Calu3 (cell line): ENCODE measurements at regions not wholly inside any gene's neighbourhood (a gene's known extent, or its start where the extent isn't known, plus 50 kb on each side); places are given as distances from the start of the nearest gene placed in this dataset.
"Not testable (repeated sequence)": the region's sequence is repeated elsewhere in the genome, so short reads cannot be mapped to it uniquely, and the experiment has no call there.

Experiments used
- BruUV-seq: library from RNA; stranded (reverse); fragments of 400-500 nt; replicated peaks from 2 replicates; lab custom pipeline; 2021; lab: Mats Ljungman, UMichigan
- CTCF ChIA-PET: fragments of 300-600 bp; sonication (Branson Sonifier 250); formaldehyde crosslinking; loops from one replicate; lab custom pipeline; 2022; ENCODE audit warnings: antibody characterized with exemption; lab: Charles Lee
- DNase-seq: peaks from one replicate; pipeline ENCODE4 v3.0.0; 2022
- H3K27ac Mint-ChIP-seq: one replicate; pipeline ENCODE4 v1.8.0; 2022; ENCODE audit warnings: mixed read lengths; ENCODE audit not compliant: unreplicated experiment
- H3K27me3 Mint-ChIP-seq: one replicate; pipeline ENCODE4 v1.8.0; 2022; ENCODE audit warnings: mixed read lengths; ENCODE audit not compliant: unreplicated experiment
- H3K36me3 Mint-ChIP-seq: one replicate; pipeline ENCODE4 v1.8.0; 2022; ENCODE audit warnings: mild to moderate bottlenecking, moderate library complexity, mixed read lengths; ENCODE audit not compliant: insufficient read depth, unreplicated experiment
- H3K4me1 Mint-ChIP-seq: one replicate; pipeline ENCODE4 v1.8.0; 2022; ENCODE audit warnings: mild to moderate bottlenecking, low read depth, mixed read lengths; ENCODE audit not compliant: unreplicated experiment
- H3K4me3 Mint-ChIP-seq: one replicate; pipeline ENCODE4 v1.8.0; 2022; ENCODE audit warnings: mild to moderate bottlenecking, low read depth, moderate library complexity, mixed read lengths; ENCODE audit not compliant: unreplicated experiment
- H3K9me3 Mint-ChIP-seq: one replicate; pipeline ENCODE4 v1.8.0; 2022; ENCODE audit warnings: low read depth, mixed read lengths; ENCODE audit not compliant: unreplicated experiment
- intact Hi-C: fragments of 100-400 bp; cut with micrococcal nuclease; formaldehyde crosslinking; loops from one replicate; pipeline ENCODE4 v1.10.0; 2022; ENCODE audit not compliant: unreplicated experiment
- TF ChIP-seq, protein P1 (sequence below): fragments of 200-600 bp; IDR thresholded peaks from one replicate; pipeline ENCODE4 v1.8.0; 2022; ENCODE audit warnings: antibody characterized with exemption; ENCODE audit not compliant: unreplicated experiment

- TF ChIP-seq, protein P1, sequence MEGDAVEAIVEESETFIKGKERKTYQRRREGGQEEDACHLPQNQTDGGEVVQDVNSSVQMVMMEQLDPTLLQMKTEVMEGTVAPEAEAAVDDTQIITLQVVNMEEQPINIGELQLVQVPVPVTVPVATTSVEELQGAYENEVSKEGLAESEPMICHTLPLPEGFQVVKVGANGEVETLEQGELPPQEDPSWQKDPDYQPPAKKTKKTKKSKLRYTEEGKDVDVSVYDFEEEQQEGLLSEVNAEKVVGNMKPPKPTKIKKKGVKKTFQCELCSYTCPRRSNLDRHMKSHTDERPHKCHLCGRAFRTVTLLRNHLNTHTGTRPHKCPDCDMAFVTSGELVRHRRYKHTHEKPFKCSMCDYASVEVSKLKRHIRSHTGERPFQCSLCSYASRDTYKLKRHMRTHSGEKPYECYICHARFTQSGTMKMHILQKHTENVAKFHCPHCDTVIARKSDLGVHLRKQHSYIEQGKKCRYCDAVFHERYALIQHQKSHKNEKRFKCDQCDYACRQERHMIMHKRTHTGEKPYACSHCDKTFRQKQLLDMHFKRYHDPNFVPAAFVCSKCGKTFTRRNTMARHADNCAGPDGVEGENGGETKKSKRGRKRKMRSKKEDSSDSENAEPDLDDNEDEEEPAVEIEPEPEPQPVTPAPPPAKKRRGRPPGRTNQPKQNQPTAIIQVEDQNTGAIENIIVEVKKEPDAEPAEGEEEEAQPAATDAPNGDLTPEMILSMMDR = no peak
- no peak overlapping the region for H3K4me3 Mint-ChIP-seq
- no peaks in the 10 kb centered on the region for H3K36me3 Mint-ChIP-seq
- no peak overlapping the region for H3K27ac Mint-ChIP-seq
- no peaks in the 10 kb centered on the region for H3K4me1 Mint-ChIP-seq
- intact Hi-C loops = no loop called here
- CTCF ChIA-PET = no interaction called here
- peaks cover 7% of the 10 kb centered on the region for H3K9me3 Mint-ChIP-seq
- H3K27me3 Mint-ChIP-seq = no peaks in the 10 kb centered on the region
- no TSS peak for BruUV-seq
- DNase-seq = no peak
Measured at GRCh38 chr5:158451203-158451992, 592.5 kb upstream of the CLINT1 start.

DNA sequence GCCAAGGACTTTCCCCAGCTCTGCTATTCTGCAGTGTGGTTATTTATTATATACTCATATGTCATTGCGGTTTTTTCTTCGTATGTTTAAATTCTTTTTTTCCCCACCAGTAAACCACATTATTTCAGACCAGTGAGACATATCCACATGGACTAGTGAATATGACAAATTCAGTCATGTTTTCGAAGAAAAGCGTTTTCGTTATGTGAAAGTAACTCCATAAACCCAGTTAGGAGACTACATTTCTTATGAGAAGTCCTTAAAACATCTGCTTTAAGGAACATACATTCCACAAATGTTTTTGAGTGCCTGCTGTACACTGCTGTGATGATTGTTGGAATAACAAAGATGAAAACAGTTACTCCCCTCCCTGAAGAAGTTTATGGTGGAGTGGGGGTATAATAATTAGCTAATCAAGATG, 591.8 kb upstream of the CLINT1 start:
- Mint-ChIP-seq H3K36me3 (no peaks in the 10 kb centered on the region), H3K27ac (no peak overlapping the region), H3K27me3 (no peaks in the 10 kb centered on the region), H3K4me1 (no peaks in the 10 kb centered on the region), H3K4me3 (no peak overlapping the region), H3K9me3 (peaks cover 10% of the 10 kb centered on the region)
- CTCF ChIA-PET = no interaction called here
- intact Hi-C loops = no loop called here
- BruUV-seq = no TSS peak
- TF ChIP-seq, protein P1 = no peak
- DNase-seq = no peak

GRCh38 chr5:158446761-158447160, 587.8 kb upstream of the CLINT1 start:
- H3K4me1 Mint-ChIP-seq, H3K4me3 Mint-ChIP-seq, H3K27me3 Mint-ChIP-seq, intact Hi-C loops, H3K36me3 Mint-ChIP-seq, CTCF ChIA-PET, DNase-seq, H3K27ac Mint-ChIP-seq, BruUV-seq: not testable (repeated sequence)
- peaks cover 22% of the 10 kb centered on the region for H3K9me3 Mint-ChIP-seq

- intact Hi-C loops, H3K4me1 Mint-ChIP-seq, H3K27me3 Mint-ChIP-seq, CTCF ChIA-PET, H3K36me3 Mint-ChIP-seq, H3K4me3 Mint-ChIP-seq, H3K27ac Mint-ChIP-seq, DNase-seq, BruUV-seq: not testable (repeated sequence)
- peaks cover 22% of the 10 kb centered on the region for H3K9me3 Mint-ChIP-seq
Measured at GRCh38 chr5:158439204-158439603, 580.3 kb upstream of the CLINT1 start.

GRCh38 chr5:158436271-158437065, 577.5 kb upstream of the CLINT1 start:
- Mint-ChIP-seq H3K27me3 (no peaks in the 10 kb centered on the region), H3K36me3 (no peaks in the 10 kb centered on the region), H3K4me1 (no peaks in the 10 kb centered on the region), H3K9me3 (peaks cover 10% of the 10 kb centered on the region), H3K4me3 (no peak overlapping the region), H3K27ac (no peak overlapping the region)
- no TSS peak for BruUV-seq
- CTCF ChIA-PET = no interaction called here
- TF ChIP-seq, protein P1 = no peak
- no peak for DNase-seq
- intact Hi-C loops = no loop called here
